OCI-M1 (cell line): ENCODE measurements at regions not wholly inside any gene's neighbourhood (a gene's known extent, or its start where the extent isn't known, plus 50 kb on each side); places are given as distances from the start of the nearest gene placed in this dataset.

Experiments used
- DNase-seq: peaks from one replicate; lab custom pipeline; 2025; lab: John Stamatoyannopoulos, UW

- DNase-seq: no peak
Measured at GRCh38 chr7:131267631-131268030, 60.0 kb upstream of the MKLN1 start.

GRCh38 chr7:131268906-131269305, 58.8 kb upstream of the MKLN1 start:
- no peak for DNase-seq

GRCh38 chr7:131272086-131272485, 55.6 kb upstream of the MKLN1 start:
- no peak for DNase-seq

- no peak for DNase-seq
Measured at GRCh38 chr7:131274986-131275385, 52.7 kb upstream of the MKLN1 start.

GRCh38 chr7:131276190-131276589, 51.5 kb upstream of the MKLN1 start:
- DNase-seq: no peak

GRCh38 chr7:131276748-131277147, 50.9 kb upstream of the MKLN1 start:
- no peak for DNase-seq
